Upper lobe of left lung (tissue), 4 donors: ENCODE measurements at regions not wholly inside any gene's neighbourhood (a gene's known extent, or its start where the extent isn't known, plus 50 kb on each side); places are given as distances from the start of the nearest gene placed in this dataset.

Source experiments
- CTCF ChIP-seq, 6 experiments: fragments of 450-650 bp in 4 of 6; fragments of 200-600 bp in 2 of 6; sonication (generic) in 2 of 6; IDR thresholded peaks; one replicate each; pipeline ENCODE4 v1.5.1; 2016 to 2019; ENCODE audit warnings: antibody characterized with exemption in 6 of 6
- EP300 ChIP-seq, 4 donors: sonication (generic); formaldehyde crosslinking; IDR thresholded peaks; one replicate each; pipeline ENCODE4 v1.5.1; 2017; ENCODE audit warnings: antibody characterized with exemption in 4 of 4, control low read depth in 2 of 4
- POLR2A ChIP-seq, 4 donors: fragments of 450-650 bp; IDR thresholded peaks; one replicate each; pipeline ENCODE4 v1.5.1; 2016 to 2017; ENCODE audit warnings: antibody characterized with exemption in 4 of 4, mild to moderate bottlenecking in 2 of 4
- POLR2AphosphoS5 ChIP-seq, 2 donors: sonication (generic); formaldehyde crosslinking; IDR thresholded peaks; one replicate each; pipeline ENCODE4 v1.5.1; 2017; ENCODE audit warnings: antibody characterized with exemption in 2 of 2

GRCh38 chr9:691825-692400, 149.6 kb upstream of the DMRT1 start:
- TF ChIP-seq POLR2A (IDR thresholded peaks at IDR 0.05) (no peak), EP300 (IDR thresholded peaks at IDR 0.05) (no peak), CTCF (IDR thresholded peaks at IDR 0.05) (no peak), POLR2AphosphoS5 (IDR thresholded peaks at IDR 0.05) (no peak)
